Osteoblast (primary cell): ENCODE measurements at regions not wholly inside any gene's neighbourhood (a gene's known extent, or its start where the extent isn't known, plus 50 kb on each side); places are given as distances from the start of the nearest gene placed in this dataset.
"Not testable (repeated sequence)": the region's sequence is repeated elsewhere in the genome, so short reads cannot be mapped to it uniquely, and the experiment has no call there.

ENCODE experiments used
- DNase-seq: peaks from one replicate; pipeline ENCODE4 v3.0.0; 2011; ENCODE audit warnings: low spot score, mixed read lengths; ENCODE audit not compliant: insufficient read length; ENCODE audit errors: missing footprints
- H2AFZ ChIP-seq: 2 replicates; pipeline ENCODE4 v1.6.0; 2011; ENCODE audit warnings: mild to moderate bottlenecking, low read length
- H3K27ac ChIP-seq: 2 replicates; pipeline ENCODE4 v1.5.1; 2011; ENCODE audit warnings: mild to moderate bottlenecking, low read depth, low read length, moderate library complexity
- H3K27me3 ChIP-seq: 2 replicates; pipeline ENCODE4 v1.6.0; 2012; ENCODE audit warnings: mild to moderate bottlenecking, control low read depth, inconsistent platforms, low read length, moderate library complexity; ENCODE audit not compliant: insufficient read depth
- H3K36me3 ChIP-seq: 2 replicates; pipeline ENCODE4 v1.5.1; 2011; ENCODE audit warnings: mild to moderate bottlenecking, low read length, control low read depth, moderate library complexity; ENCODE audit not compliant: insufficient read depth
- H3K4me1 ChIP-seq: 2 replicates; pipeline ENCODE4 v1.5.1; 2011; ENCODE audit warnings: mild to moderate bottlenecking, low read length, control low read depth, moderate library complexity; ENCODE audit not compliant: insufficient read depth
- H3K4me2 ChIP-seq: 2 replicates; pipeline ENCODE4 v1.6.0; 2011; ENCODE audit warnings: mild to moderate bottlenecking, low read length; ENCODE audit not compliant: insufficient read depth
- H3K4me3 ChIP-seq: fragments of 200-600 bp; sonication (generic); 3 replicates; pipeline ENCODE4 v1.5.1; 2012; ENCODE audit warnings: mild to moderate bottlenecking, low read length, inconsistent platforms; ENCODE audit not compliant: insufficient read depth
- H3K79me2 ChIP-seq: 2 replicates; pipeline ENCODE4 v1.6.0; 2012; ENCODE audit warnings: mild to moderate bottlenecking, low read length, control low read depth, inconsistent platforms; ENCODE audit not compliant: insufficient read depth
- H3K9me3 ChIP-seq: 2 replicates; pipeline ENCODE4 v1.5.1; 2011; ENCODE audit warnings: low read depth, low read length, control low read depth
- H4K20me1 ChIP-seq: 2 replicates; pipeline ENCODE4 v1.6.0; 2012; ENCODE audit warnings: mild to moderate bottlenecking, low read length, control low read depth; ENCODE audit not compliant: insufficient read depth
- CTCF ChIP-seq: IDR thresholded peaks from 2 replicates; pipeline ENCODE4 v1.5.1; 2011; ENCODE audit warnings: mild to moderate bottlenecking, low read depth, low read length, moderate library complexity; ENCODE audit errors: extremely low read depth

GRCh38 chr4:163693776-163694175 is 199.3 kb downstream of the TMA16 start:
- DNase-seq = no peak
- Histone ChIP-seq H3K27me3 (no peaks in the 10 kb centered on the region), H3K4me2 (peak overlapping the region; percentile 69), H2AFZ (no peak overlapping the region), H3K27ac (peak overlapping the region; percentile 72), H3K4me1 (peaks cover 16% of the 10 kb centered on the region), H3K4me3 (peak overlapping the region; percentile 28), H3K36me3 (no peaks in the 10 kb centered on the region), H3K79me2 (no peaks in the 10 kb centered on the region), H4K20me1 (no peaks in the 10 kb centered on the region), H3K9me3 (no peaks in the 10 kb centered on the region)
- no peak for TF ChIP-seq CTCF

- Histone ChIP-seq H3K27ac (peak overlapping the region; percentile 72), H3K36me3 (no peaks in the 10 kb centered on the region), H4K20me1 (no peaks in the 10 kb centered on the region), H3K27me3 (no peaks in the 10 kb centered on the region), H3K9me3 (no peaks in the 10 kb centered on the region), H3K79me2 (no peaks in the 10 kb centered on the region), H3K4me2 (peak overlapping the region; percentile 69), H3K4me1 (peaks cover 16% of the 10 kb centered on the region), H3K4me3 (no peak overlapping the region), H2AFZ (no peak overlapping the region)
- TF ChIP-seq CTCF = no peak
- DNase-seq = no peak
Observed at GRCh38 chr4:163694385-163694784, 199.9 kb downstream of the TMA16 start.

- Histone ChIP-seq H3K36me3 (no peaks in the 10 kb centered on the region), H2AFZ (no peak overlapping the region), H3K27ac (no peak overlapping the region), H4K20me1 (no peaks in the 10 kb centered on the region), H3K9me3 (no peaks in the 10 kb centered on the region), H3K4me3 (no peak overlapping the region), H3K27me3 (no peaks in the 10 kb centered on the region), H3K4me2 (no peak overlapping the region), H3K4me1 (peaks cover 16% of the 10 kb centered on the region), H3K79me2 (no peaks in the 10 kb centered on the region)
- DNase-seq = no peak
- no peak for TF ChIP-seq CTCF
Observed at GRCh38 chr4:163697121-163697520, 202.6 kb downstream of the TMA16 start.

- not testable (repeated sequence) for H3K27me3 ChIP-seq, H3K79me2 ChIP-seq, H4K20me1 ChIP-seq, H3K4me2 ChIP-seq, H3K4me1 ChIP-seq, H3K36me3 ChIP-seq, H3K9me3 ChIP-seq, H3K4me3 ChIP-seq, H2AFZ ChIP-seq, H3K27ac ChIP-seq, DNase-seq
Observed at GRCh38 chr4:163700383-163700782, 205.9 kb downstream of the TMA16 start.

GRCh38 chr4:163701916-163702315 is 207.4 kb downstream of the TMA16 start:
- Histone ChIP-seq H2AFZ (no peak overlapping the region), H3K4me2 (no peak overlapping the region)

More at GRCh38 chr4:163701916-163702315, 207.4 kb downstream of the TMA16 start:
- TF ChIP-seq CTCF = no peak
- H3K27me3 ChIP-seq = no peaks in the 10 kb centered on the region
- H3K36me3 ChIP-seq = no peaks in the 10 kb centered on the region
- H3K4me3 ChIP-seq = no peak overlapping the region
- DNase-seq = no peak
- H3K4me1 ChIP-seq = no peaks in the 10 kb centered on the region
- no peaks in the 10 kb centered on the region for H4K20me1 ChIP-seq
- H3K79me2 ChIP-seq = no peaks in the 10 kb centered on the region
- no peak overlapping the region for H3K27ac ChIP-seq
- no peaks in the 10 kb centered on the region for H3K9me3 ChIP-seq
